MM.1S (cell line): ENCODE measurements at regions not wholly inside any gene's neighbourhood (a gene's known extent, or its start where the extent isn't known, plus 50 kb on each side); places are given as distances from the start of the nearest gene placed in this dataset.

Source experiments
- CTCF ChIP-seq: fragments of 300-600 bp; sonication (generic); IDR thresholded peaks from 2 replicates; pipeline ENCODE4 v1.5.1; 2016; ENCODE audit warnings: antibody characterized with exemption, low read length, mixed read lengths
- EZH2 ChIP-seq: fragments of 300-600 bp; sonication (generic); optimal IDR thresholded peaks from 2 replicates; pipeline ENCODE3; 2017; ENCODE audit warnings: low read depth, mild to moderate bottlenecking, antibody characterized with exemption, low read length, mixed read lengths

- TF ChIP-seq CTCF (no peak), EZH2 (no peak)
These were observed 275.8 kb downstream of the LNPK start for GRCh38 chr2:175726223-175726622.
